HG03558 (cell line): ENCODE measurements at regions not wholly inside any gene's neighbourhood (a gene's known extent, or its start where the extent isn't known, plus 50 kb on each side); places are given as distances from the start of the nearest gene placed in this dataset.
"Not testable (repeated sequence)": the region's sequence is repeated elsewhere in the genome, so short reads cannot be mapped to it uniquely, and the experiment has no call there.

ENCODE experiments used
- ATAC-seq: cut with Tn5 transposase; IDR thresholded peaks from one replicate; pipeline ENCODE4 v1.9.1; 2021; ENCODE audit warnings: moderate number of reproducible peaks; ENCODE audit not compliant: unreplicated experiment; ENCODE audit errors: extremely low read depth

DNA sequence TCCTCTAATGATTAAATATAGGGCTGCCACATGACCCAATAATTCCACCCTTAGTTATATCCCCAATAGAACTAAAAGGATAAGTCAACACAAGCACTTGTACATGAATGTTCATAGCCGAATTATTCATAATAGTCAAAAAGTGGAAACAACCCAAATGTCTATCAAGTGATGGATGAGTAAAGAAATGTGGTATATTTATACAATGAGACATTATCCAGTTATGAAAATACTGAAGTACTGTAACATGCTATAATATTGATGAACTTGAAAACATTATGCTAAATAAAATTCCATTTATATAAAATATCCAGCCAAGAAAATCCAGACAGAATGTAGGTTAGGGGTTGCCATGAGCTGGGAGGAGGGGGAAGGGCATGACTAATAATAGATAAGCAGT lies 436.7 kb upstream of the AADAT start:
- ATAC-seq: no peak

DNA sequence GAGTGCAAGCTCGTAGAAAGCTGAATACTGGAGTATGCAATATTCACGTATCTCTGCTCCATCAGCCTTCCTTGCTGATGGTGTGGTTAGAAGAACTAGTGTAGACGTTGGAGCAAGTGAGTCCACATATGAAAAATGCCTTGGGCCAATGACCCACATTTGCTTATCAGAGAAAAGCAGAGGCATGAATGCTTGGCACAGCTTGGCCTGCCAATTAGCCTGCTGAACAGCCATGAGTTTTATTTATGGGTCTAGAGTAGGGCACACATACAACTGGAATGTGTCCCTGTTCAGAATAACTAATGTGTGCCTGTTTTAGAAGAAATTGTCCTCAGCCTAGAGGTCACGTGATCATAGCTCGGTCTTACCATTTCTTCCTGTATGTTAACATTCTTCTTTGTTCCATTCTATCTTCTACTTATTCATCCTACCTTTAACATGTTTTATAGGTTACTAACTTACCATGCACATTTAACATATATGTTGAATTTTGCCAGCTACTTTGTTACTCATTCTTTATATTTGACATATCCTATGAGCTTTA lies 432.7 kb upstream of the AADAT start:
- no peak for ATAC-seq

DNA sequence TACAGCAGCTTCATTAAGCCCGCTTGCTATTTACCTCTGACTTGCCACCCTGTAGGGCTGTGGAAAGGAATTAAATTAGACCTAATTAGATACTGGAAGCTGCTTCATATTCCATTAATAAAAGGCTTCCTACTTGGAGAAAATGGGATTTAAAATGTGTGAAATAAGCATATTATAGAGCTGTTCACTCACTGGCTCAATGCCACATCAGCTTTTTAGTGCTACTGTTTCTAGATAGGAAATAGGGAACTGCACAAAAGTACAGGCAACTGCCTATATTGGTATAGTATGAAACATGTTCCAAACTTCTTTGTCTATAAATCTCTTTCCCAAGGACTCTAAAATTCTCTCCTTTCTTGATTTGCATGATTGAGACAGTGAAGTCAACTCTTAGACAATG lies 407.9 kb upstream of the AADAT start:
- ATAC-seq: no peak

DNA sequence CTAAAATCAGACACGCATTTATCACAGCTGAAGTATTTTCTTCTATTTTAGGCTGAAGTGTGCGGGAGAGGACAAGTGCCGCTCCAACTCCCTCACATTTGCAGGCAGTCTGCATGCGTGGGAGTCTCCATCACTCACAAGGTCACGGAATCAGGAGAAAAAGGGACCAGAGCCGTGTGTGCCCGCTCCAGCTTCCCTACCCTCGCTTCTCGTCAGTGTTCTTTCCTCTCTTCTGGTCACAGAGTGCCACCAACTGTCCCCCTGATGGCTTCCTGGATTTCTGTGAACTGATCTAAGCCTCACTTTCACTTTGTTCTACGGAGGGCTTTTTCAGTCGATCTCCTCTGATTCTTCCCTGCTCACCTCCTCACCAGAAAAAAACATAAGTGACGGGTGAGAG lies 407.4 kb upstream of the AADAT start:
- ATAC-seq: peak; percentile 83

DNA sequence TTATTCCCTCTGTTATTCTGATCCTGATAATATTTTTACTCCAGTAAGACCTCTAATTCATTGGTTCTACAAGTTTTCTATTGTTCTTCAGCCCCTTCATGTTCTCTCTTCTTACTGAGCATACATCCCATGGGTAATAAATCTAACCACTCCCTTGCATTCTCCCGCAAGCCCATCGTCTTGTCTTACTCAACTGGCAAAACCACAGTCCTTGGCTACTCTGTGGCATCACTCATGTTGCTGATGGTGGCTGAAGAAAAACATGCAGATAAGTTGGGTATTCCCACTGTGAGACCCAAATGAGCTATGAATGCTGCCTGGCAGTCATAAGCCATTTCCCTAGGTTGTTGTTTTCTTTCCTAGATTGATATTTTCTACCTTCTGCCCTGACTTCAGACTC lies 402.2 kb upstream of the AADAT start:
- ATAC-seq: no peak

DNA sequence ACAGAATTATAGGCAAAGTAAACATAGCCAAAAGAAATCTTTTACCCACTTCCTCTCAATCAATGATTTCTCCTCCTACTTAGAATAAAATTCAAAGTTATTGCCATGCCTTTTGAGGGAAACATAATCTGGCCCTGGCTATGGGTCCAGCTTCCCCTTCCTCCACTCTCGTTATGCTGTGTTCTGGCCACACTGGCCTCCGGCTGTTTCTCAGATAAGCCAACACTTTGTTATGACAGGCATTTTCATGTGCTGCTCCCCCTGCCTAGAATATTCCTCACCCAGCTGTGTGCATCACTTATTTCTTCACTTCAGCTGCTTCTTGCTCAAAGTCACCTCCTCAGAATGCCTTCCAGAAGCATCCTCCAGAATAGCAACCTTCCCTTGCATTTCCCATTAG lies 386.6 kb upstream of the AADAT start:
- ATAC-seq: no peak

DNA sequence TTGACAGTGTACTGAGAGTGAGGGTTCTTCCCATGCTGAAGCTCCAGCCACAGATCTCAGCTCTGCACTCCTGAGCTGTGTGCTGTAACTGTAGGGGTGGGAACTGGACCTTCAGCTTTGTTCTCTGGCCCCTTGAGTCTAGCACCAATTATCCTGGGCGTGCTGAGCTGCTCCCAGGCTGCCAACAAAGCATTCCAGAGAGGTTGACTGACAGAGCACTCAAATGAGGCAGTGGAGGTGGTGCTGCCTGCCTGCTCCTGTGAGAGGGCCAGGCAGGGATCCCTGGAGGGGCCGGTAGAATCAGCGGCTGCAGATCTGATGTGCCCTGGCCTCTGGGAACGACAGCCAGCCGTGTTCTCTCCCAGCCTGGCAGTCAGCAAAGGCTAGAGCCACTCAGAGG lies 375.7 kb upstream of the AADAT start:
- ATAC-seq: no peak

DNA sequence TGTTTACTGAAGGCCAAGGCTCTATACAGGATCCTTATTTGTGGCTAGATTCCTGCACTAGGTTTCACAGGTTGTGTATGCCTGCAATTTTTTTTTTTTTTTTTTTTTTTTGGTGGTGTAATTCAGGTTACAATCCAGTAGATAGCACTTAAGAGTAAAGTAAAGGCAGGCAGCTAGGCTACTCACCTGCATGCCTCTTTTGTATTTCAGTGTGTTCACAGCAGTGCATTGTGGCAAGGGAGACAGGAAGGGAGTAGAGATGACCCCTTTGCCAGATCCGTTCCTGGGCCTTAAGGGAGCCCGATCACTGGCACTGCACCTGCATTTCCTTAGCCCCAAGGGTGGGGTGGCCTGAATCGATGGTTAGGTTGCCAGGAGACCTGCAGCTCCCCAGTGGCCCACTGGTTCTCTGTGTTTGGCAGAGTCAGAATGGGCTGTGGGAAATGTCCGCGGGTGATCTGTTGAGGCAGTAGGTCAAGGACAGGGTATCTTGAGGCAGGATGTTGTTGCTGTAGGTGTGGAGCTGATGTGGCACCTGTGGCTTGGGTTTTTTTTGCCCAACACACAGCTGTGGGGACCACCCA lies 374.9 kb upstream of the AADAT start:
- no peak for ATAC-seq

DNA sequence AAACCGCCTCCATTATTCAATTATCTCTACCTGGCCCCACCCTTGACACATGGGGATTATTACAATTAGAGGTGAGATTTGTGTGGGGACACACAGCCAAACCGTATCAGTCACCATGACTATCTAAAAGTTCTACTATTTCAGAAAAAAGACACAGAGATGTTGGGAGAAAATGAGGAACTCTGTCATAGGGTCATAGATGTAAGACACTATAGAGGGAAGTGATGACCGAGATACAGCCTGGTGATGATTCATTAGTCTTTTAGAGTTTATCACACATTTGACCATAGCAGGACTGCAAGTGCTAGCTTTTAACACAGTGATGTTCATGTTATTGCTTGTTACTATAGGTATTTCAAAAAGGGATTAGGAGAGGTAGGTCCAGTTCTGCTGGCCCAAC lies 357.0 kb upstream of the AADAT start:
- no peak for ATAC-seq

DNA sequence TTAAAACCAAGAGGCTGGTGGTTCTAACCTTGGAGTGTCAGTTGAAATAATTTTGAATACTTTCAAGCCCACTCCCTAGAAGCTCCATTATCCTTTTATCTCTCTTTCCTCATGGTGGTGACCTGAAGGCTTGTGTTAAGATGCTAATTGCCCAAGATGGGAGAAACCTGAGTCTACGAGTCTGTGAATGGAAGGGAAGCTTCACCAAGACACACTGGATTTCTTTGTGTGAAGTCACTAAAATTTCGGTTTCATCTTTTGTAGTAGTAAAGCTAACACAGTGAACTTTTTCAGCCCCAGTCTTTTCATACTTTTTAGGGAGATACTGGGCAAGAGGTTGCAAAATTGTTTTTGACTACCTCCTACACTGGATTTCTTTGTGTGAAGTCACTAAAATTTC lies 351.4 kb upstream of the AADAT start:
- not testable (repeated sequence) for ATAC-seq

DNA sequence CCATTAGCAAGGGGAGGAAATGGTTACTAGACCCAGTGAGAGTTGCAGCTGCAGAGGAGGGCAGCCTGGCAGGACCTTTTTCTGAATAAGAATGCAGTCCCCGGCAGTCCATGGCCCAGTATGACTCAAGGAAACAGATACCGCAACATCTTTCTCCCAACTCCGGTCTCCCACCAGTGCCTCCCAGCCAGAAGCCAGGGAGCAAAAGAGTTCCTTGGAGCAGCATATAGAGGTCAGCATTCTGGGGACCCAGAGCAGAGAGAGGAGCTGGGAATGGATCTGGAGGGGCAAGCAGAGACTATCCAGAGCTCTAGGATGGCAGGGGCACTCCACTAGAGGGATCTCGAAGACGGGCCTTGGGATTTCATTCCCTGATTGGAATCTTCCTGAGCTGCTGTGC lies 339.2 kb upstream of the AADAT start:
- ATAC-seq: no peak

GRCh38 chr4:170425521-170426143 lies 335.9 kb upstream of the AADAT start:
- no peak for ATAC-seq

DNA sequence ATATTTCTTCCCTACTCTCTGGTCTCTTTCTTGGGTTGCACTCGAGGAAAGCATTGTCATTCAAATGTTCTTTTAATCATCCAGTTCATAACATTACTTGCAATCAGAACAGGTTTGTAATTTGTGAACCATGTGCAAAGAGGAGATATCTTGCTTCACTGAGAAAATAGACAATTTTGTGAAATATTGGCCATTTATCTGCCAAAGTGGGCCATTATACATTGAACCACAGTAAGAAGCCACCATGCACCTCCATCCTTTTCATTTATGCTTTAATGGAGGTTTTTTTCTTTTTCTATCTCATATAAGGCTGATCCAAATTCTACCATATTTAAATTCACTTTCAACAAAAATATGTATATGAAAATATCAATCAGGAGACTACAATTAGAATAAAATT lies 335.3 kb upstream of the AADAT start:
- no peak for ATAC-seq

DNA sequence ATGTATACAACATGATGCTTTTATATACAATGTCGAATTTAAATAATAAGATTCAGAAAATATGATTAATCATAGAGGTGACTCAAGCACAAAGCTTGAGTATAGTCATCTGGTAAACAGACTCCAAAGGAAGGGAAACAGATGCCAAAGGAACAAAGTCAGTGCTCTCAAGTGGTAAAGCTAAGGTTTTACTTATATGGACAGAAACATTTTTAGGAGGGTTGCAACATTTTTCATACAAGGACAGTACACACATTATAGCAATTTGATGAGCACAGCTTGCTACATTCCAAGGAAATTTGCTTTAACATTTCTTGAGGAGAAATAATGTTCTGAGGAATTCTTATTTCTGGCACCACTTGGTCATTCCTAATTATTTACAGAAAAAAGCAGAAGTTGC lies 333.4 kb upstream of the AADAT start:
- ATAC-seq: no peak

- ATAC-seq: no peak
These were observed 330.5 kb upstream of the AADAT start for GRCh38 chr4:170420255-170420693.

DNA sequence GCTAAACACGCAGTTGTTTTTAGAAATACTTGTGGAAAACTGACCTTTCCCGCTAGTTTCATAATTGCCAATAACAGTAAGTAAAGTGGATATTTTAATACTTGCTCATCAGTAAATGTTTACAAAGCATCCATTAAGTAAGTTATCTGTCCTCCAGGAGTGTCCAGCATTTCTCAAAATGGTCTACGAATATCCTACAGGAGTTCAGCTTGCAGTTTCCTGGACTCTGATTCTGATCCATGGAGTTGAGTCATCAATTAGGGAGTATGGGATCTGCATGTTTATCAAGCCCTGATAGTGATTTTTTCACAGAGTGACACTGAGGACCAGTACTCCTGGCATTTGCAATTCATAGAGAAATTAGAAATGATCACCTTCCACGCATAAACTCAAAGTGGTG lies 325.2 kb upstream of the AADAT start:
- ATAC-seq: no peak

DNA sequence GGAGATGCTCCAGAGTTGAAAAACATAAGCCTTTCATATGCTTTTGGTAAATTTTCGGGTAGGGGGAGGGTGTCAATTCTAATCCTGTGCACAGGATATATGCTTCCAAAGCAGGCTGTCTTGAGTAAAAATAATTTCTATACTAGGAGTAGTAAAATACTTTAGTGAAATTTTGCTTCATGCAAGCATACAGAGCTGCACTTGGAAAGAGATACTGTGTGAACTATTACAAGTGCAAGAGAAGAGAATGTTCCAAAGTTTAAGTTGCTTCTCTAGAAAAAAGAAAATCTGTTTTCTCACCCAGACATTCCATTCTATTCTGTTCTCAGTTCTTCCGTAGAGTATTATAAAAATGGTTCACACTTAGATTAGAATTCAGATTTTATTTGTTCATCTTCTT lies 324.6 kb upstream of the AADAT start:
- ATAC-seq: no peak

DNA sequence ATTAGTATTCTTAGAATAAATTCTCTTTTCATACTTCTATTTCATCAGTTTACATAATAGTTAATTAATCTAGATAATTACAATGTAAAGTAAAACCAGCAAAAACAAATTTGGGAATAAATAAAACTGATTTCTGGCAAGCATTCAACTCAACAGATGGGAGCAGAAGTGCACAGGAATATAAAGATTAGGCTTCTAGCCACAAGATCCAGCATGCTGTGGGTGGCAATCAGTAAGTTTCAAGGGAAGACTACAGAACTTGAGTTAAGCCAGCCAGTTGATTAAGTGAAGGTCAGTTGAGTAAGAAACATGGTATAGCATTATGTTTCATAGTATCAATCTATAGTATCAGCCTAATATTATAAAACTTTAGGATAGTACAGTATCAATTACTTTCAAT lies 324.2 kb upstream of the AADAT start:
- no peak for ATAC-seq

- ATAC-seq: no peak
These were observed 310.6 kb upstream of the AADAT start for GRCh38 chr4:170400361-170400760.

- no peak for ATAC-seq
These were observed 310.0 kb upstream of the AADAT start for GRCh38 chr4:170399581-170400293.

DNA sequence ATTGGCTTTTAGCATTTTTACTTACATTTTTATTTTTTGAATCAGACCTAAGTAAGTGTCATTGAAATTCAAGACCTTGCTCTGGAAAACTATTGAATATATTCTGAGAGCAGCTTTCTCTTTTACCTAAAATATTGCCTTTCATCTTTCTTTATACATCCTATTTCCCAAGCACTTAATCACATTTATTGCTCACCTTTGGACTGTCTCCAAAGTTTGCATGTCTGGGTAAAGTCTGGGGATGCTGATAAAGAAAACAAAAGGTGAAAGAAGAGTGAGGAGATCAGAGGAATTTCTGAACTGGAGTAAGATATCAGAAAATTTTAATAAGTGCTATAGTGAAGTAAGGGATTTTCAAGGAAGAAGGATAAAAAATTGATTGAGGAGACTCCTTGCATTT lies 308.5 kb upstream of the AADAT start:
- no peak for ATAC-seq

- no peak for ATAC-seq
These were observed 306.0 kb upstream of the AADAT start for GRCh38 chr4:170395773-170396172.
